Thyroid gland (tissue), 4 donors: ENCODE measurements at regions not wholly inside any gene's neighbourhood (a gene's known extent, or its start where the extent isn't known, plus 50 kb on each side); places are given as distances from the start of the nearest gene placed in this dataset.
A peak's percentile ranks its signal among the peaks of the same experiment; 100 is the strongest.

Source experiments
- DNase-seq, 2 donors: peaks; one replicate each; pipeline ENCODE4 v3.0.0-alpha.2; 2019
- H3K27ac ChIP-seq, 3 donors: fragments of 200-600 bp; sonication (generic); 1 replicate in 2 of 3; 2 replicates in 1 of 3; pipeline ENCODE4 v1.5.1; 2016 to 2019; ENCODE audit warnings: mild to moderate bottlenecking in 1 of 3, moderate library complexity in 1 of 3
- H3K27me3 ChIP-seq: fragments of 200-600 bp; sonication (generic); one replicate; pipeline ENCODE4 v1.5.1; 2019
- H3K36me3 ChIP-seq, 2 donors: fragments of 200-600 bp; sonication (generic); one replicate each; pipeline ENCODE4 v1.5.1; 2016 to 2019
- H3K4me1 ChIP-seq, 2 donors: fragments of 200-600 bp; sonication (generic); one replicate each; pipeline ENCODE4 v1.5.1; 2017 to 2019
- H3K4me3 ChIP-seq, 3 donors: fragments of 200-600 bp; sonication (generic); replicated peaks in 1 of 3; 1 replicate in 2 of 3; 2 replicates in 1 of 3; pipeline ENCODE4 v1.5.1; 2016; ENCODE audit warnings: mild to moderate bottlenecking in 1 of 3
- H3K9me3 ChIP-seq: fragments of 200-600 bp; sonication (generic); one replicate; pipeline ENCODE4 v1.5.1; 2017
- POLR2A ChIP-seq, 2 donors: fragments of 450-650 bp; IDR thresholded peaks; one replicate each; pipeline ENCODE4 v1.6.1; 2017; ENCODE audit warnings: antibody characterized with exemption in 2 of 2, mild to moderate bottlenecking in 2 of 2, moderate library complexity in 1 of 2
- WGBS, 2 donors: methylation state at CpG; one replicate each; pipeline ENCODE4 v1.1.5; 2017; 5-methylcytosine and 5-hydroxymethylcytosine counted together
- intact Hi-C: fragments of 100-400 bp; cut with DNase I; formaldehyde crosslinking; loops from one replicate; pipeline ENCODE4 v1.15.1; 2023
- TF ChIP-seq, protein P1 (sequence below), 6 experiments: fragments of 200-600 bp in 3 of 6; fragments of 450-650 bp in 3 of 6; sonication (generic) in 3 of 6; IDR thresholded peaks; one replicate each; pipeline ENCODE4 v1.5.1; 2016 to 2019; ENCODE audit warnings: antibody characterized with exemption in 6 of 6, mild to moderate bottlenecking in 2 of 6, inconsistent platforms in 1 of 6, moderate library complexity in 1 of 6

DNA sequence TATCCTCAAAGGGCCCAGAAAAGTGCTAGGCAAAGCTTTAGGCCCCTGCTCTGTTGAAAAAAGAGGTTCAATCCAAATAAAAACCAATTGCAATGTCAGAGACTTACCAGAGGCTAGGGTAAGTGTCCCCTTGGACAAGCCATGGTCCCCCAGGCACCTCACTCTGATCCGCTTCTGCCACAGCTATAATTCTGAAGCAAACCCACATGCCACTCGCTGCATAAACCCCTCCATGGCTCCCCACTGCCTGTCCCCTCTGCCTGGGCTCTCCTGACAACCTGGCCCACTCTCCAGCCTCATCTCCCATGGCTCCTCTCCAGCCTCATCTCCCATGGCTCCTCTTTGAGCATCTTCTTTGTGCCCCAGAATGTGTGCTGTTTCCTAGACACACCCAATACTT lies 169.6 kb upstream of the TLE3 start:
- WGBS, 2 donors = 100% methylated on average over 2 of the region's 2 CpGs
- Histone ChIP-seq H3K36me3 (no peaks in the 10 kb centered on the region), H3K27me3 (no peaks in the 10 kb centered on the region), H3K9me3 (no peaks in the 10 kb centered on the region), H3K4me3 (no peak overlapping the region), H3K27ac (no peak overlapping the region), H3K4me1 (peaks cover 10 to 75% of the 10 kb centered on the region in 2 donors)
- no peak for DNase-seq
- no peak for TF ChIP-seq POLR2A (IDR thresholded peaks at IDR 0.05)
- TF ChIP-seq, protein P1, sequence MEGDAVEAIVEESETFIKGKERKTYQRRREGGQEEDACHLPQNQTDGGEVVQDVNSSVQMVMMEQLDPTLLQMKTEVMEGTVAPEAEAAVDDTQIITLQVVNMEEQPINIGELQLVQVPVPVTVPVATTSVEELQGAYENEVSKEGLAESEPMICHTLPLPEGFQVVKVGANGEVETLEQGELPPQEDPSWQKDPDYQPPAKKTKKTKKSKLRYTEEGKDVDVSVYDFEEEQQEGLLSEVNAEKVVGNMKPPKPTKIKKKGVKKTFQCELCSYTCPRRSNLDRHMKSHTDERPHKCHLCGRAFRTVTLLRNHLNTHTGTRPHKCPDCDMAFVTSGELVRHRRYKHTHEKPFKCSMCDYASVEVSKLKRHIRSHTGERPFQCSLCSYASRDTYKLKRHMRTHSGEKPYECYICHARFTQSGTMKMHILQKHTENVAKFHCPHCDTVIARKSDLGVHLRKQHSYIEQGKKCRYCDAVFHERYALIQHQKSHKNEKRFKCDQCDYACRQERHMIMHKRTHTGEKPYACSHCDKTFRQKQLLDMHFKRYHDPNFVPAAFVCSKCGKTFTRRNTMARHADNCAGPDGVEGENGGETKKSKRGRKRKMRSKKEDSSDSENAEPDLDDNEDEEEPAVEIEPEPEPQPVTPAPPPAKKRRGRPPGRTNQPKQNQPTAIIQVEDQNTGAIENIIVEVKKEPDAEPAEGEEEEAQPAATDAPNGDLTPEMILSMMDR (IDR thresholded peaks at IDR 0.05) = no peak
- intact Hi-C loops = no loop called here

DNA sequence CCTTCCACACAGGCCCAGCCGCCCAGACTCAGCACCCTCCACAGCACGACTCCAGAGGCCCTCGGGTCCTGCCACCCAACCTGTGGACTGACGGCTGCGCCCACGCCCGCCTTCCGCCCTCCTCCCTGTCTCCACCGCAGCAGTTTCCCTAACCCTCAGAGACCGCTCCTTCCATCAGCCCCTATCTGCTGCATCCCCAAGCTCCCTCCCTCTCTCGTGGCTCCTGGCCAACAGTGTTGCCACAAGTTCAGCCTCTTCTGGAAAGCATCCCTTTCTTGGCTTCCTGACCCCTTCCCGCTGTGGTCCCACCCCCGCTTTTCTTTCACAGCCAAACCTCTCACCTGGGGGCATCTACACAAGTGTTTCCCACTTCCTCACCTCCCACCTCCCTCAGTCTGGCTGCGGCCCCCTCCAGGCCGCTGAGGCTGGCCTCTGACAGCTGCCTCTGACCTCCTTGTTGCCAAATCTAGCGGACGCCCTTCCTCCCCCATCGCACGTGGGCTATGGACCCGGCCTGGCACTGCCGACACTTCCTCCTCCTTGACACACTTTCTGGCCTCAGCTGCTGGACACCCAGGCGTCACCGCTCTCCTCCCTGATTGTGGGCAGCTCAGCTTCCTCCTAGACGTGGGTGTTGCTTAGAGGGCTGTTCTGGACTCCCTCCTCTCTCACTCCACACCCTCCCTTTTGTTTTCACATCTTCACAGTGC lies 168.8 kb upstream of the TLE3 start:
- no peaks in the 10 kb centered on the region for H3K27me3 ChIP-seq
- peaks cover 10 to 71% of the 10 kb centered on the region in 2 donors for H3K4me1 ChIP-seq
- intact Hi-C loops = no loop called here
- DNase-seq = peak in 1 of 2 donors; percentile 39
- WGBS, 2 donors = 70 to 80% methylated on average over 24 of the region's 24 CpGs
- no peak overlapping the region for H3K4me3 ChIP-seq
- TF ChIP-seq, protein P1 (IDR thresholded peaks at IDR 0.05) = no peak
- TF ChIP-seq POLR2A (IDR thresholded peaks at IDR 0.05) = no peak
- H3K9me3 ChIP-seq = no peaks in the 10 kb centered on the region
- H3K36me3 ChIP-seq = no peaks in the 10 kb centered on the region
- no peak overlapping the region for H3K27ac ChIP-seq

DNA sequence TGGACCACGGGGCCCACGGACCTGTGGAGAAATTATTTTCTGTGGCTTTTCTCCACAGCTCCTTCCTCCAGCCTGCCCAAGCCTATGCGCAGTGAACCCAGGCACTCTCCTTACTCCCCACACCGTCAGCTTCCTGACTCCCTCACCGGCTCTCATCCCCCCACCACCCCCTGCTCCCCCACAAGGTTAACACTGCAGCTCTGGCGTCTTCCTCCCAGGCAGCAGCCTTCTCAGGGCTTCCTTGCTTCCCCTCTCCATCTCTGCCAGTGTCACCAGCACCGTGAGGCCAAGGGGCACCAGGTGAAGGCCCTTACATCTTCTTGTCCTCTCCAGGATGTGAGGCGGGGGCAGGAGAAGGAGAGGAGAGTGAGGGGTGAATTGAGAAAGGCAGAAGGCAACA lies 168.3 kb upstream of the TLE3 start:
- no peaks in the 10 kb centered on the region for H3K36me3 ChIP-seq
- intact Hi-C loops = no loop called here
- H3K9me3 ChIP-seq = no peaks in the 10 kb centered on the region
- WGBS, 2 donors = 82 to 89% methylated on average over 8 of the region's 8 CpGs
- TF ChIP-seq, protein P1 (IDR thresholded peaks at IDR 0.05) = no peak
- no peak for TF ChIP-seq POLR2A (IDR thresholded peaks at IDR 0.05)
- no peak overlapping the region for H3K27ac ChIP-seq
- H3K4me3 ChIP-seq = no peak overlapping the region
- peaks cover 7 to 65% of the 10 kb centered on the region in 2 donors for H3K4me1 ChIP-seq
- no peak for DNase-seq
- no peaks in the 10 kb centered on the region for H3K27me3 ChIP-seq

DNA sequence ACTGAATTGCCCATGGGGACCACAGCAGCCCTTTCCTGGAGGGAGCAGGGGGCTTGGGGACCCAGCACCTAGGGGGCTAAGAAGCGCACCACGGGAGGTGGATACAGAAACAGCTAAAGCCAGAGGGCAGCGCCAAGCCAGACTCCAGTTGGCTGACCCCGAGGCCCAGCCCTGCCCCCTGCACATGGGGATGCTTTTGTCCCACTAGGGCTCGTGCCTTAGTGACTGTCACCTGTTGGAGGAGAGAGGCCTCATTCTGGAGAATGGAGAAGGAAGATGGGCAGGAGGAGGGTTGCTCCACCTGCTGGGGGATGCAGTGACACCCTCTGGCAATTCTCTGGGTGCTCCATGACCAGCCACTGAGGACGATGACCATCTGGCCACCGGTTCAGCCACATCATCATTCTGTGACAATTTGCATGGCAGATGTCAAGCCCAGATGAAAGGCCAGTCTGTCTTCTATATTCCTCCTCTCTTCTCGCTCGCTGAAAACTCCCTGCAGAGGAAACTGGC lies 167.8 kb upstream of the TLE3 start:
- Histone ChIP-seq H3K36me3 (no peaks in the 10 kb centered on the region), H3K4me1 (peaks cover 4 to 61% of the 10 kb centered on the region in 2 donors), H3K27ac (no peak overlapping the region), H3K27me3 (no peaks in the 10 kb centered on the region), H3K9me3 (no peaks in the 10 kb centered on the region), H3K4me3 (no peak overlapping the region)
- 92 to 95% methylated on average over 7 to 9 of the region's 9 CpGs for WGBS, 2 donors
- intact Hi-C loops = no loop called here
- DNase-seq = no peak
- TF ChIP-seq, protein P1 (IDR thresholded peaks at IDR 0.05) = no peak
- no peak for TF ChIP-seq POLR2A (IDR thresholded peaks at IDR 0.05)

DNA sequence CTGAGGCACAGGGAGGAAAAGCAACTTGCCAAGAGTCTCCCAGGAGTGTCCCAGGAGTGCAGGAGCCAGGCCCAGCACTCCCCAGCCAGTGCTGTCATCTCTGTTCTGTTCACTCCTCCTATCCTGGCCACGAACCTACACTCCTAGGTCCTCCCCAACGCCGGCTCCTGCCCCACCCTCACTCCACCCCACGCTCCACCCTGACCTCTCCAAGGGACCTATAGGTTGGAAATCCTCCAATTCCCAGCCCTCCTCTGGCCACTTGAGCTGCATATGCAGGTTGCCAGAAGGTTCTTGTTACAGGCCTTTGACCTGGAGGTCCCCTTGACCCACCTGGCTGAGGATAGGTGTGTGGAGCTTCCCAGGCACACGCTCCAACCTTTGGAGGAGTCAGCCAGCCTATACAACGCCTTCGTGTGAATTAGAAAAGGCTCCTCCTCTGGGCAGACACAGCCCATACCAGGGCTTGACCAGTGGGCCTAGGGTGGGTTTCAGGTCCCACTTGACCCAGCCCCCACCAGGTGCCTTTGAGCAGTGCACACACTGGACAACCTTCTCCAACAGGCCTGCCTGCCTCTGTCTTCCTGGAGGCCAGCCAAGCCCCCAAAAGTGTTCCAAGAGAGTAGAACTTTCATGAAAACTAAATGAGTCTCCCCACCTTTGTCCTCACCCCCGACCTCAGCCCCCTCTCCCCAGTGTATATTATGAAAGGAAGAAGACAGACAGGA lies 167.2 kb upstream of the TLE3 start:
- Histone ChIP-seq H3K27ac (no peak overlapping the region), H3K27me3 (no peaks in the 10 kb centered on the region), H3K36me3 (no peaks in the 10 kb centered on the region), H3K9me3 (no peaks in the 10 kb centered on the region), H3K4me1 (peaks cover 4 to 56% of the 10 kb centered on the region in 2 donors), H3K4me3 (no peak overlapping the region)
- TF ChIP-seq POLR2A (IDR thresholded peaks at IDR 0.05) = no peak
- TF ChIP-seq, protein P1 (IDR thresholded peaks at IDR 0.05) = no peak
- intact Hi-C loops = no loop called here
- WGBS, 2 donors = 65 to 70% methylated on average over 4 to 8 of the region's 8 CpGs
- DNase-seq = no peak
